Spinal cord (tissue), 9 donors: ENCODE measurements at regions not wholly inside any gene's neighbourhood (a gene's known extent, or its start where the extent isn't known, plus 50 kb on each side); places are given as distances from the start of the nearest gene placed in this dataset.
"Not testable (repeated sequence)": the region's sequence is repeated elsewhere in the genome, so short reads cannot be mapped to it uniquely, and the experiment has no call there.

Experiments used
- DNase-seq, 6 donors: peaks; one replicate each; pipeline versions ENCODE4 v3.0.0 to v3.0.0-alpha.2; 2013 to 2015; ENCODE audit warnings: low spot score in 6 of 6, low read depth in 4 of 6
- H3K27ac ChIP-seq: one replicate; pipeline ENCODE4 v1.5.1; 2013; ENCODE audit warnings: low read depth, low read length, control low read depth
- H3K27me3 ChIP-seq: one replicate; pipeline ENCODE4 v1.6.1; 2013; ENCODE audit warnings: low read length; ENCODE audit not compliant: control insufficient read depth, insufficient read depth
- H3K36me3 ChIP-seq: one replicate; pipeline ENCODE4 v1.6.1; 2013; ENCODE audit warnings: low read length; ENCODE audit not compliant: control insufficient read depth, insufficient read depth
- H3K4me1 ChIP-seq: one replicate; pipeline ENCODE4 v1.6.1; 2013; ENCODE audit warnings: low read length; ENCODE audit not compliant: control insufficient read depth, insufficient read depth
- H3K4me3 ChIP-seq: one replicate; pipeline ENCODE4 v1.5.1; 2013; ENCODE audit warnings: low read depth, low read length, control low read depth
- H3K9me3 ChIP-seq: one replicate; pipeline ENCODE4 v1.6.1; 2013; ENCODE audit warnings: low read length; ENCODE audit not compliant: control insufficient read depth, insufficient read depth
- WGBS: methylation state at CpG from one replicate; pipeline ENCODE4 v1.1.5; 2013; ENCODE audit warnings: missing lambda C conversion rate; ENCODE audit not compliant: insufficient coverage; 5-methylcytosine and 5-hydroxymethylcytosine counted together
- donor health status: healthy.

DNA sequence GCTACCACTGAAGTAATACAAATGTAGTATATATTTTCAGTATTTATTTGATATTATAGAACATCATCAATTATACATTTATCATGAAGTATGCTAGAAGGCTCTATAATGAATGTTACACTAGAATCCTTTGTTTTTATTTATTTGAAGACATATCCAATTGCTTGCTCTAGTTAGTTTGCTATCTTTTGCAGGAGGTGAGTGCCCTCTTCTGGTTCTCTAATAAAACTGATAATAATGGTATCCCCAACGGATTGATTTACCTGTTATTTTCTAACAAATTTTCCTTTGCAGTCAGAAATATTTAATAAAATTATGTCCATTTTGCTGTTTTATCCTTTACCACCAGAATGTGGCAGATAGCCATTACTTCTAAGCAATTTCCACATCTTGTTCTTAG, 274.3 kb upstream of the TACR3 start:
- no peaks in the 10 kb centered on the region for H3K4me1 ChIP-seq
- WGBS, result no CpG with 5 or more reads among the region's 1 CpG
- peak in 1 of 6 donors; percentile 54 for DNase-seq
- H3K36me3 ChIP-seq, result no peaks in the 10 kb centered on the region
- H3K9me3 ChIP-seq, result peaks cover 4% of the 10 kb centered on the region
- no peaks in the 10 kb centered on the region for H3K27me3 ChIP-seq
- no peak overlapping the region for H3K27ac ChIP-seq
- no peak overlapping the region for H3K4me3 ChIP-seq

DNA sequence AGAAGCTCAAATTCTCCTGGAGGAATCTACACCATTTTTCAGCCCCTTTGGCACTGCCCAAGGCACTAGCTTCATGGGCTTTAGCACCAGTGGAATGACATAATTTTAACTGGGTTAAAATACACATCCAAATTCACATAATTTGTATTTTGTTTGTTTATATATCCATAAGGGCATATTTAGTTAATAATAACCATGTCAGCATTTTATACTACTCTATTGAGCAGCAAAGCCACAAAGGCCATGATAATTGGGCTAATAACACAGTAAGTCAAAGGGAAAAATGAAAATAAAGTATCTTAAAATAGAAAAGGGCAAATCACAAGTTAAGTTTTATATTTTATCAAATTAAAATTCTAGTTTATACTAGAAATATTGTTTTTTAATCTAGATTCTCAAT, 262.7 kb upstream of the TACR3 start:
- Histone ChIP-seq H3K9me3 (no peaks in the 10 kb centered on the region), H3K27me3 (no peaks in the 10 kb centered on the region), H3K27ac (no peak overlapping the region), H3K4me1 (no peaks in the 10 kb centered on the region), H3K4me3 (no peak overlapping the region), H3K36me3 (no peaks in the 10 kb centered on the region)
- no peak for DNase-seq

DNA sequence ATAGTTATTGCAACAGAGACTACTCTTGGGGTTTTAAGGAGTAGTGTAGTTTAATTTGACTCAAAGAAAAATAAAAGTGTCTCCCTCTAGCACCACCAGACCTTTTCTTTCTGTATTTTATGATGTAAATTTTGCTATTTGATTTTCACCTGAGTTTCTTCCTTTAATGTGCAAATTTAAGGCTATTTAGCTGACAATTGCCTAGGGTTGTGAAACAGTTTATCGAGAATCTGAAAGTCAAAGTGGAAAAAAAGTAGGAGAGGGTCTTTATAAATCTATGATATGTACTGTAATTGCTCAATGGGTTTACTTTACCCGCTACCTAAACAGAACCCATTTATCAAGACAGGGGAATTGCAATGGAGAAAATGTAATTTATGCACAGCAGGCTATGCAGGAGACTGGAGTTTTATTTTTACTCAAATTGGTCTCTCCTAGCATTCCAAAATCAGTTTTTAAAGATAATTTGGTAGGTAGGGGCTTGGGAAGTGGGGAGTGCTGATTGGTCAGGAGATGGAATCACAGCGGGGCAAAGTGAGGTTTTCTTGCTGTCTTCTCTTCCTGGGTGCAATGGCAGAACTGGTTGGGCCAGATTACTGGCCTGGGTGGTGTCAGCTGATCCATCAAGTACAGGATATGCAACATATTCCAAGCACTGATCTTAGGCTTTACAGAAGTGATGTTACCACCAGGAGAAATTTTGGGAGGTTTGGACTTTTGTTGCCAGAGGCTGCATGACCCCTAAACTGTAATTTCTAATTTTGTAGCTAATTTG, 228.6 kb upstream of the TACR3 start:
- Histone ChIP-seq H3K27ac (no peak overlapping the region), H3K27me3 (no peaks in the 10 kb centered on the region), H3K4me1 (no peaks in the 10 kb centered on the region), H3K4me3 (no peak overlapping the region), H3K9me3 (no peaks in the 10 kb centered on the region), H3K36me3 (no peaks in the 10 kb centered on the region)
- DNase-seq, result peak in 1 of 6 donors; percentile 2
- 33% methylated on average over 1 of the region's 3 CpGs for WGBS

DNA sequence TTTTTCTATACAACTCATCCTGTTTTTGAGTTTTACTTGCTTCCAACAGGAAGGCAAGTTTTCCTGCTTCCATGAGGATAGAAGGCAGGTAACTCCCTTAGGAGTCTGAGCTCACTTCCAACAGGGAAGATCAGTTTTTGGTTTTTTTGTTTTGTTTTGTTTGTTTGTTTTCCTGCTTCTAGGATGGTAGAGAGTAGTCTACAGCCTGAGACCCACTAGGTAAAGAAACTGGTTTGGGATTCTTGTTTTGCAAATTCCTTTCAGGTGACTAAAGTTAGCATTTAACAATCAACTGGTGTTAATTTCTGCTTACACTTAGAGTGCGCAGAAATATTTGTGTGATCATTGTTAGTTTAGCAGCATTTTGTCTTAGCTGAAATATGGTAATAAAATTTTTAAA, 227.8 kb upstream of the TACR3 start:
- Histone ChIP-seq H3K36me3 (no peaks in the 10 kb centered on the region), H3K27me3 (no peaks in the 10 kb centered on the region), H3K9me3 (no peaks in the 10 kb centered on the region), H3K4me1 (no peaks in the 10 kb centered on the region), H3K4me3 (no peak overlapping the region), H3K27ac (no peak overlapping the region)
- no peak for DNase-seq
- no CpG with 5 or more reads among the region's 1 CpG for WGBS

DNA sequence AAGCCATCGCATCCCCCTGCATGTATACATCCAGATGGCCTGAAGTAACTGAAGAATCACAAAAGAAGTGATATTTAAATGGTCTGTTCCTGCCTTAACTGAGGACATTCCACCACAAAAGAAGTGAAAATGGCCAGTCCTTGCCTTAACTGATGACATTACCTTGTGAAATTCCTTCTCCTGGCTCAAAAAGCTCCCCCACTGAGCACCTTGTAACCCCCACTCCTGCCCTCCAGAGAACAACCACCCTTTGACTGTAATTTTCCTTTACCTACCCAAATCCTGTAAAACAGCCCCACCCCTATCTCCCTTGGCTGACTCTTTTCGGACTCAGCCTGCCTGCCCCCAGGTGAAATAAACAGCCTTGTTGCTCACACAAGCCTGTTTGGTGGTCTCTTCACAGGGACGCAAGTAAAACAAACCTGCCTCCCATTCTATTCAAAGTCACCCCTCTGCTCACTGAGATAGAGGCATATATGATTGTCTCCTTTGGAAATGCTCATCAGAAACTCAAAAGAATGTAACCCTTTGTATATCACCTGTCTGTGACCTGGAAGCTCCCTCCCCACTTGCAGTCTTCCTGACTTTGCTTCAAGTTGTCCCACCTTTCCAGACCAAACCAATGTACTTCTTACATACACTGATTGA, 227.0 kb upstream of the TACR3 start:
- H3K27ac ChIP-seq, H3K4me1 ChIP-seq, DNase-seq, H3K36me3 ChIP-seq, H3K9me3 ChIP-seq, H3K27me3 ChIP-seq, H3K4me3 ChIP-seq: not testable (repeated sequence)
- 27% methylated on average over 2 of the region's 3 CpGs for WGBS

DNA sequence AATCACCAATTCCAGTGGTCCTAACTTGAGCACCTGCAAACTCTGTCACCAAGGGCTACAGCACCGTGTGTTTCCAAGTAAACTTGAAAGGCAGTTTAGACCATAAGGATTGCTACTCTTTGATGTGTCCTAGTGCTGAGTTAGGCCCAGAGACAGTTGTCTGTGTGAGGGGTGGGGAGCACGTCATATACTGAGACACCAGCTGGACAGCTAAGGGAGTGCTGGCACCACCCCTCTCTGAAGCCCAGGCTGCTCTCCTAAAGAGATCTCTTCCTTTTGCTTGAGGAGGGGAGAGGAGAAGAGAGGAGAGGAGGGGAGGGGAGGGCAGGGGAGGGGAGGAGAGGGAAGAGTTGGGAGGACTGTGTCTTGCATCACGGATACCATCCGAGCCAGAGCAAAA, 218.7 kb upstream of the TACR3 start:
- Histone ChIP-seq H3K4me1 (no peaks in the 10 kb centered on the region), H3K27ac (no peak overlapping the region), H3K4me3 (no peak overlapping the region), H3K27me3 (no peaks in the 10 kb centered on the region), H3K36me3 (no peaks in the 10 kb centered on the region), H3K9me3 (no peaks in the 10 kb centered on the region)
- WGBS, result 90% methylated on average over 3 of the region's 4 CpGs
- no peak for DNase-seq

DNA sequence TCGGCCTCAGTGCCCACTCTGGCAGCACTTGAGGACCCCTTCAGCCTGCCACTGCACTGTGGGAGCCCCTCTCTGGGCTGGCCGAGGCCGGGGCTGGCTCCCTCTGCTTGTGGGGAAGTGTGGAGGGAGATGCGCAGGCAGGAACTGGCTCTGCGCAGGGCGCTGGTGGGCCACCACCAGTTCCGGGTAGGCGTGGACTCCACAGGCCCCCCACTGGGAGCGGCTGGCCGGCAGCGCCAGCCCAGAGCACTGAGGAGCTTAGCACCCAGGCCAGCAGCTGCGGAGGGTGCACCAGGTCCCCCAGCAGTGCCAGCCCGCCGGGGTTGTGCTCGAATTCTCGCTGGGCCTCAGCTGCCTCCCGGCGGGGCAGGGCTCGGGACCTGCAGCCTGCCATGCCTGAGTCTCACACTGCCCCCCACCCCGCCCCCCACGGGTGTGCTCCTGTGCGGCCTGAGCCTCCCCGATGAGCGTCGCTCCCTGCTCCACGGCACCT, 216.9 kb upstream of the TACR3 start:
- Histone ChIP-seq H3K27me3 (no peaks in the 10 kb centered on the region), H3K9me3 (no peaks in the 10 kb centered on the region), H3K4me3 (no peak overlapping the region), H3K4me1 (no peaks in the 10 kb centered on the region), H3K27ac (no peak overlapping the region), H3K36me3 (no peaks in the 10 kb centered on the region)
- no peak for DNase-seq
- 94% methylated on average over 26 of the region's 26 CpGs for WGBS

DNA sequence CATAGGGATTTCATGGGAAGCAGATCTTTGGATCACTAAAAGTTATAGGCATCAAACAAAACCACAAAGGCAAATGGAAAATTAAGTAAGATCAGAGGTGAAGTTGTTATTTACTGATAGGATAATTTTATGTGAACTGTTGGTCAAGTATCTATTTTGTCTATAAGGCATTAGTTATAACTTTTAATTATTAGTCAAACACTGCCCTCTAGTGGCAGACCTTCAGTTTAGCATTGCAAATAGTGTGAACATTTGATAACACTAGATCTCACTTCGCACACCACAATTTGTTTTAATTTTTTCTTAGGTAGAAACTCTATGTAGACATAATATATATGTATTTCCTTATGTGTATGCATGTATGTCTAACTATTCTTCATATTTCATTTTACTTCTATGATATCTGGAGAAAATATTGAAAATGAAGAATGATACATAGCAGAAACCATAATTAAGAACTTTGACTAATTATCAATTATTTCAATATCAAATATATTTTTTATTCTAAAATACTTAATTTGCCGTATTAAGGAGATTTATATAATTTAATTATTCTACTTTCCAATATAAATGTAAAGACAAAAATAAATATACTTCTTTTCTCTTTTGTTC, 214.5 kb upstream of the TACR3 start:
- peak; percentile 38 to 90 (median 50) for DNase-seq
- no CpG with 5 or more reads among the region's 2 CpGs for WGBS
- H3K4me1 ChIP-seq, result no peaks in the 10 kb centered on the region

DNA sequence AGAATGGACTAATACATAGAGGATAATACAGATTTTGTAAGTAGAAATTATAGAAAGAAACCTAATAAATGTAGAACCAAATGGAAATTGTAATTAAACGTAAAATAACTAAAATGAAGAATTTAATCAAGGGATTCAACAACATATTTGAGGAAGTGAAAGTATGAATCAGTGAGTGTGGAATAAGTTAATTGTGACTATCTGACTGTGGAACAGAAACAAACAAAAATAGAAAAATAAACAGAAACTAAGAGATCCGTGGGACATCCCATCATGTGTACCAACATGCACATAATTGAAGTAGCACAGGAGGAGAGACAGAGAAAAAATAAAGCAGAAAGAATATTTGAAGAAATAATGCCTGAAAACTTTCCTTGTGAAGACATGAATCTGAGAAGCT, 208.6 kb upstream of the TACR3 start:
- Histone ChIP-seq H3K27me3 (no peaks in the 10 kb centered on the region), H3K27ac (no peak overlapping the region), H3K36me3 (no peaks in the 10 kb centered on the region), H3K4me3 (no peak overlapping the region), H3K9me3 (no peaks in the 10 kb centered on the region), H3K4me1 (no peaks in the 10 kb centered on the region)
- no CpG with 5 or more reads among the region's 2 CpGs for WGBS
- DNase-seq, result no peak

More for the DNA sequence above, 214.5 kb upstream of the TACR3 start:
- no peaks in the 10 kb centered on the region for H3K27me3 ChIP-seq
- no peak overlapping the region for H3K27ac ChIP-seq
- H3K36me3 ChIP-seq, result no peaks in the 10 kb centered on the region
- no peak overlapping the region for H3K4me3 ChIP-seq
- H3K9me3 ChIP-seq, result no peaks in the 10 kb centered on the region

DNA sequence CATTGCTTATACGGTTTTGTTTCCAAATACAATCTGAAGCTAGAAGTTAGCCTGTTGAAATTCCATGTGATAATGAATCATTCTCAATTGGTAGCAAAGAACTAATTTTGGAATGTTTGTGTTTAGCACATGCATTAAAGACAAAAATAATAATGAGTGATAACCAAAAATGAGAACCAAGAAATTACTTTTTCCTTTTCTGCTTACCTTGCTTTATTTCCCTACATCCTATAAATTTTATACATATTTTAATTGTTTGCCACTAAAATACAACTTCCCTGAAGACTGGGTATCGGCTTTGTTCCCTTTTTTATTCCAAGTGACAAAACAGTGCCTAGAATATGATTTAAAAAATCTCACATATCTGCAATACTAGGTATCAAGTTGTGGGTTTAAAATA, 203.8 kb upstream of the TACR3 start:
- Histone ChIP-seq H3K27ac (no peak overlapping the region), H3K4me3 (no peak overlapping the region), H3K27me3 (no peaks in the 10 kb centered on the region), H3K36me3 (no peaks in the 10 kb centered on the region), H3K9me3 (no peaks in the 10 kb centered on the region), H3K4me1 (no peaks in the 10 kb centered on the region)
- WGBS, result no CpG with 5 or more reads among the region's 2 CpGs
- DNase-seq, result no peak
